HepG2 (cell line): ENCODE measurements at regions not wholly inside any gene's neighbourhood (a gene's known extent, or its start where the extent isn't known, plus 50 kb on each side); places are given as distances from the start of the nearest gene placed in this dataset.

Source experiments
- CBX2 ChIP-seq, 2 experiments: fragments of 200-600 bp in 1 of 2; sonication (generic); formaldehyde crosslinking in 1 of 2; IDR thresholded peaks; 2 replicates each; pipeline versions ENCODE4 v1.7.0 to v1.8.1; 2018 to 2022; ENCODE audit warnings: low read depth in 2 of 2, low read length in 1 of 2, mild to moderate bottlenecking in 1 of 2, missing genetic modification reagents in 1 of 2
- HNRNPH1 ChIP-seq: fragments of 200-400 bp; formaldehyde crosslinking; optimal IDR thresholded peaks from 2 replicates; pipeline ENCODE3; 2017; ENCODE audit warnings: mild to moderate bottlenecking, low read depth, low read length
- IRF9 ChIP-seq: sonication (generic); formaldehyde crosslinking; IDR thresholded peaks from 2 replicates; pipeline ENCODE4 v1.8.0; 2022; ENCODE audit warnings: missing genetic modification reagents, mild to moderate bottlenecking, borderline replicate concordance
- MIER2 ChIP-seq: IDR thresholded peaks from 2 replicates; pipeline ENCODE4 v1.6.1; 2016; ENCODE audit warnings: missing biosample characterization, missing genetic modification reagents
- NBN ChIP-seq: fragments of 450-650 bp; conservative IDR thresholded peaks from 2 replicates; pipeline ENCODE4 v1.6.1; 2017
- RAD21 ChIP-seq: fragments of 450-650 bp; formaldehyde crosslinking; IDR thresholded peaks from 2 replicates; pipeline ENCODE4 v1.5.0; 2020; ENCODE audit warnings: mild to moderate bottlenecking
- RELA ChIP-seq: sonication (generic); formaldehyde crosslinking; IDR thresholded peaks from 2 replicates; pipeline ENCODE4 v1.4.0; 2020; ENCODE audit warnings: missing genetic modification reagents
- SIX4 ChIP-seq: sonication (generic); formaldehyde crosslinking; IDR thresholded peaks from 2 replicates; pipeline ENCODE4 v1.4.0; 2020; ENCODE audit warnings: missing genetic modification reagents
- SRSF9 ChIP-seq: fragments of 200-400 bp; formaldehyde crosslinking; IDR thresholded peaks from 2 replicates; pipeline ENCODE4 v1.6.1; 2018; ENCODE audit warnings: borderline replicate concordance, mild to moderate bottlenecking, low read depth, low read length; ENCODE audit not compliant: insufficient read depth, poor library complexity, severe bottlenecking
- TGIF2 ChIP-seq: IDR thresholded peaks from 2 replicates; pipeline ENCODE4 v1.6.1; 2016; ENCODE audit warnings: control low read depth, missing compliant biosample characterization
- XBP1 ChIP-seq: sonication (generic); formaldehyde crosslinking; IDR thresholded peaks from 2 replicates; pipeline ENCODE4 v1.5.0; 2020; ENCODE audit warnings: missing genetic modification reagents
- ZBTB44 ChIP-seq: sonication (generic); formaldehyde crosslinking; IDR thresholded peaks from 2 replicates; pipeline ENCODE4 v1.4.0; 2020; ENCODE audit warnings: missing genetic modification reagents
- ZNF3 ChIP-seq: IDR thresholded peaks from 2 replicates; pipeline ENCODE4 v1.7.0; 2017; ENCODE audit warnings: inconsistent platforms
- ZNF33B ChIP-seq: sonication (generic); formaldehyde crosslinking; IDR thresholded peaks from 2 replicates; pipeline ENCODE4 v1.5.1; 2020; ENCODE audit warnings: mild to moderate bottlenecking, missing genetic modification reagents
- ZNF451 ChIP-seq: sonication (generic); formaldehyde crosslinking; IDR thresholded peaks from 2 replicates; pipeline ENCODE4 v1.5.0; 2020; ENCODE audit warnings: mild to moderate bottlenecking, missing genetic modification reagents
- ZNF563 ChIP-seq: sonication (generic); formaldehyde crosslinking; IDR thresholded peaks from 2 replicates; pipeline ENCODE4 v1.8.0; 2022; ENCODE audit warnings: mild to moderate bottlenecking, moderate library complexity, missing genetic modification reagents
- ZNF644 ChIP-seq: IDR thresholded peaks from 2 replicates; pipeline ENCODE4 v1.6.1; 2016; ENCODE audit warnings: low read depth
- ZNF746 ChIP-seq: sonication (generic); formaldehyde crosslinking; IDR thresholded peaks from 2 replicates; pipeline ENCODE4 v1.8.0; 2022; ENCODE audit warnings: mild to moderate bottlenecking, missing genetic modification reagents
- TF ChIP-seq, protein P1 (sequence below): sonication (generic); formaldehyde crosslinking; IDR thresholded peaks from 2 replicates; pipeline ENCODE4 v1.8.1; 2023; ENCODE audit warnings: mild to moderate bottlenecking, inconsistent platforms, moderate library complexity, missing genetic modification reagents, borderline replicate concordance
- TF ChIP-seq, protein P2 (sequence below): sonication (generic); formaldehyde crosslinking; IDR thresholded peaks from 2 replicates; pipeline ENCODE4 v1.5.1; 2020; ENCODE audit warnings: mild to moderate bottlenecking, missing genetic modification reagents, moderate library complexity
- TF ChIP-seq, protein P3 (sequence below): sonication (generic); formaldehyde crosslinking; IDR thresholded peaks from 2 replicates; pipeline ENCODE4 v1.5.1; 2020; ENCODE audit warnings: missing genetic modification reagents, mild to moderate bottlenecking, borderline replicate concordance

GRCh38 chr9:129558551-129559505 is 62.1 kb downstream of the C9orf50 start (continued):
- TF ChIP-seq IRF9 (CRISPR knock-in tag): peak; percentile 97
- peak; percentile 46; the same call in 1 of the 2 replicates for TF ChIP-seq RAD21 (CRISPR knock-in tag)
- peak; percentile 44; the same call in 1 of the 2 replicates for TF ChIP-seq MIER2 (CRISPR knock-in tag)
- TF ChIP-seq ZBTB44 (CRISPR knock-in tag): no peak
- TF ChIP-seq TGIF2 (CRISPR knock-in tag): peak; percentile 78; the same call in 1 of the 2 replicates
- no peak for TF ChIP-seq SRSF9
- TF ChIP-seq HNRNPH1: no peak
- peak; percentile 100 for TF ChIP-seq ZNF746 (CRISPR knock-in tag)
- peak; percentile 80; the same call in 1 of the 2 replicates for TF ChIP-seq XBP1 (CRISPR knock-in tag)
- TF ChIP-seq, protein P1, sequence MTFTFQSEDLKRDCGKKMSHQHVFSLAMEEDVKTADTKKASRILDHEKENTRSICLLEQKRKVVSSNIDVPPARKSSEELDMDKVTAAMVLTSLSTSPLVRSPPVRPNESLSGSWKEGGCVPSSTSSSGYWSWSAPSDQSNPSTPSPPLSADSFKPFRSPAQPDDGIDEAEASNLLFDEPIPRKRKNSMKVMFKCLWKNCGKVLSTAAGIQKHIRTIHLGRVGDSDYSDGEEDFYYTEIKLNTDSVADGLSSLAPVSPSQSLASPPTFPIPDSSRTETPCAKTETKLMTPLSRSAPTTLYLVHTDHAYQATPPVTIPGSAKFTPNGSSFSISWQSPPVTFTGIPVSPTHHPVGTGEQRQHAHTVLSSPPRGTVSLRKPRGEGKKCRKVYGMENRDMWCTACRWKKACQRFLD: peak; percentile 91
- no peak for TF ChIP-seq CBX2 (IDR thresholded peaks at IDR 0.05; ENCODE audit: low read depth, low read length)
- TF ChIP-seq CBX2 (CRISPR knock-in tag; IDR thresholded peaks at IDR 0.05; ENCODE audit: low read depth): no peak
- no peak for TF ChIP-seq ZNF3 (CRISPR knock-in tag)
- peak; percentile 56; the same call in 1 of the 2 replicates for TF ChIP-seq RELA (CRISPR knock-in tag)
- peak; percentile 85 for TF ChIP-seq SIX4 (CRISPR knock-in tag)
- TF ChIP-seq ZNF33B (CRISPR knock-in tag): peak; percentile 73; the same call in 1 of the 2 replicates
- no peak for TF ChIP-seq NBN
- TF ChIP-seq, protein P2, sequence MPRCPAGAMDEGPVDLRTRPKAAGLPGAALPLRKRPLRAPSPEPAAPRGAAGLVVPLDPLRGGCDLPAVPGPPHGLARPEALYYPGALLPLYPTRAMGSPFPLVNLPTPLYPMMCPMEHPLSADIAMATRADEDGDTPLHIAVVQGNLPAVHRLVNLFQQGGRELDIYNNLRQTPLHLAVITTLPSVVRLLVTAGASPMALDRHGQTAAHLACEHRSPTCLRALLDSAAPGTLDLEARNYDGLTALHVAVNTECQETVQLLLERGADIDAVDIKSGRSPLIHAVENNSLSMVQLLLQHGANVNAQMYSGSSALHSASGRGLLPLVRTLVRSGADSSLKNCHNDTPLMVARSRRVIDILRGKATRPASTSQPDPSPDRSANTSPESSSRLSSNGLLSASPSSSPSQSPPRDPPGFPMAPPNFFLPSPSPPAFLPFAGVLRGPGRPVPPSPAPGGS (CRISPR knock-in tag): peak; percentile 92
- TF ChIP-seq ZNF644: no peak
- TF ChIP-seq, protein P3, sequence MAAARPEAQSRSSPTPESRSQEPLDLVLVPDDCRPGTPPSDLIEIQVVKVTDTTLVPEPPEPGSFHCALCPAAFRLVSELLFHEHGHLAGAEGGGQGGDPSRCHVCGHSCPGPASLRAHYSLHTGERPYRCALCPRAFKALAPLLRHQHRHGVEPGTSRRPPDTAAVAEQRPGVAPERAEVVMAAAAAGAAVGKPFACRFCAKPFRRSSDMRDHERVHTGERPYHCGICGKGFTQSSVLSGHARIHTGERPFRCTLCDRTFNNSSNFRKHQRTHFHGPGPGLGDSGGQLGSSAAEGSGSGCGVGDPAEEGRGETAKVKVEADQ (CRISPR knock-in tag): peak; percentile 87; the same call in 1 of the 2 replicates
- peak; percentile 86 for TF ChIP-seq ZNF451 (CRISPR knock-in tag)
- peak; percentile 96; the same call in 1 of the 2 replicates for TF ChIP-seq ZNF563 (CRISPR knock-in tag)
